PFSK-1 (cell line): ENCODE measurements at regions not wholly inside any gene's neighbourhood (a gene's known extent, or its start where the extent isn't known, plus 50 kb on each side); places are given as distances from the start of the nearest gene placed in this dataset.

Experiments
- POLR2AphosphoS5 ChIP-seq: IDR thresholded peaks from 2 replicates; pipeline ENCODE4 v1.6.1; 2012; ENCODE audit warnings: low read depth, mild to moderate bottlenecking, control low read depth, low read length, moderate library complexity
- SIN3A ChIP-seq: IDR thresholded peaks from 2 replicates; pipeline ENCODE4 v1.6.1; 2012; ENCODE audit warnings: mild to moderate bottlenecking, low read length, moderate library complexity, borderline replicate concordance; ENCODE audit not compliant: insufficient read depth
- TAF1 ChIP-seq: IDR thresholded peaks from 2 replicates; pipeline ENCODE4 v1.6.1; 2012; ENCODE audit warnings: low read length, control low read depth, borderline replicate concordance; ENCODE audit not compliant: insufficient read depth
- TF ChIP-seq, protein P1 (sequence below), 2 experiments: IDR thresholded peaks; 2 replicates each; pipeline versions ENCODE4 v1.6.1 to v1.8.0; 2011 to 2012; ENCODE audit warnings: low read depth in 2 of 2, low read length in 2 of 2, control low read depth in 1 of 2, inconsistent platforms in 1 of 2, mild to moderate bottlenecking in 1 of 2, moderate library complexity in 1 of 2; ENCODE audit not compliant: insufficient read depth in 1 of 2

DNA sequence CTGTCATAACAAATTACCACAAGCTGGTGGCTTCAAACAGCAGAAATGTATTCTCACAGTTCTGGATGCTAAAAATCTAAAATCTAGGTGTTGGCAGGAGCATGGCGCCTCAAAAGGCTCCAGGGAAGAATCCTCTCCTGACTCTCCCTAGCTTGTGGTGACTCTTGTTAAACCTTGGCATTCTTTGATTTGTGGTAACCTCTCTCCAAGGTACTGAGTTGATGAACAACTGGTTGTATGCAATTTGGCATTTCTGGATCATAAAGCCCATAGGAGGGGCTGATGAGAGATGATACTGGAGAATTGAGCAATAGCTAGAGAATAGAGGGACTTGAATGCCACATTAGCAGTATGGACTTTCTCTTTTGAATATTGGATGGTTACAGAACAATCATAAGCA lies 821.8 kb downstream of the TBL1XR1 start:
- TF ChIP-seq, protein P1, sequence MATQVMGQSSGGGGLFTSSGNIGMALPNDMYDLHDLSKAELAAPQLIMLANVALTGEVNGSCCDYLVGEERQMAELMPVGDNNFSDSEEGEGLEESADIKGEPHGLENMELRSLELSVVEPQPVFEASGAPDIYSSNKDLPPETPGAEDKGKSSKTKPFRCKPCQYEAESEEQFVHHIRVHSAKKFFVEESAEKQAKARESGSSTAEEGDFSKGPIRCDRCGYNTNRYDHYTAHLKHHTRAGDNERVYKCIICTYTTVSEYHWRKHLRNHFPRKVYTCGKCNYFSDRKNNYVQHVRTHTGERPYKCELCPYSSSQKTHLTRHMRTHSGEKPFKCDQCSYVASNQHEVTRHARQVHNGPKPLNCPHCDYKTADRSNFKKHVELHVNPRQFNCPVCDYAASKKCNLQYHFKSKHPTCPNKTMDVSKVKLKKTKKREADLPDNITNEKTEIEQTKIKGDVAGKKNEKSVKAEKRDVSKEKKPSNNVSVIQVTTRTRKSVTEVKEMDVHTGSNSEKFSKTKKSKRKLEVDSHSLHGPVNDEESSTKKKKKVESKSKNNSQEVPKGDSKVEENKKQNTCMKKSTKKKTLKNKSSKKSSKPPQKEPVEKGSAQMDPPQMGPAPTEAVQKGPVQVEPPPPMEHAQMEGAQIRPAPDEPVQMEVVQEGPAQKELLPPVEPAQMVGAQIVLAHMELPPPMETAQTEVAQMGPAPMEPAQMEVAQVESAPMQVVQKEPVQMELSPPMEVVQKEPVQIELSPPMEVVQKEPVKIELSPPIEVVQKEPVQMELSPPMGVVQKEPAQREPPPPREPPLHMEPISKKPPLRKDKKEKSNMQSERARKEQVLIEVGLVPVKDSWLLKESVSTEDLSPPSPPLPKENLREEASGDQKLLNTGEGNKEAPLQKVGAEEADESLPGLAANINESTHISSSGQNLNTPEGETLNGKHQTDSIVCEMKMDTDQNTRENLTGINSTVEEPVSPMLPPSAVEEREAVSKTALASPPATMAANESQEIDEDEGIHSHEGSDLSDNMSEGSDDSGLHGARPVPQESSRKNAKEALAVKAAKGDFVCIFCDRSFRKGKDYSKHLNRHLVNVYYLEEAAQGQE (IDR thresholded peaks at IDR 0.05; ENCODE audit: insufficient read depth in 1 of 2, low read depth in 2 of 2, low read length in 2 of 2), result peak in 1 of 2 experiments; percentile 75; a peak in 2 of 4 replicates
- TF ChIP-seq POLR2AphosphoS5 (no peak), TAF1 (no peak), SIN3A (no peak)
